H1 (cell line): ENCODE measurements at regions not wholly inside any gene's neighbourhood (a gene's known extent, or its start where the extent isn't known, plus 50 kb on each side); places are given as distances from the start of the nearest gene placed in this dataset.

Source experiments
- CTCF ChIA-PET: fragments of 300-600 bp; sonication (Branson Sonifier 250); formaldehyde crosslinking; loops from one replicate; lab custom pipeline; 2021; ENCODE audit not compliant: partially characterized antibody; lab: Charles Lee
- POLR2A ChIA-PET: fragments of 300-600 bp; sonication (Branson Sonifier 250); formaldehyde crosslinking; loops from one replicate; lab custom pipeline; 2021; ENCODE audit warnings: inconsistent platforms; ENCODE audit not compliant: partially characterized antibody; lab: Charles Lee
- DNase-seq, 2 experiments: peaks; one replicate each; pipeline versions ENCODE4 v3.0.0 to v3.0.0-alpha.2; 2010 to 2022; ENCODE audit warnings: low spot score in 2 of 2, low read depth in 1 of 2, mixed read lengths in 1 of 2
- FAIRE-seq: peaks from 2 replicates; lab custom pipeline; 2011; peaks lifted over from hg19 to GRCh38; lab: Jason Lieb, UNC
- H2AFZ ChIP-seq: 2 replicates; pipeline ENCODE4 v1.8.1; 2012; ENCODE audit warnings: low read length, inconsistent platforms
- H2AK5ac ChIP-seq: 2 replicates; pipeline ENCODE4 v1.6.1; 2013; ENCODE audit warnings: low read depth, low read length
- H2BK120ac ChIP-seq: replicated peaks from 2 replicates; pipeline ENCODE3; 2013; ENCODE audit warnings: low read depth, low read length, inconsistent platforms
- H2BK12ac ChIP-seq: 2 replicates; pipeline ENCODE4 v1.6.1; 2013; ENCODE audit warnings: low read depth, low read length
- H2BK15ac ChIP-seq: 2 replicates; pipeline ENCODE4 v1.6.1; 2013; ENCODE audit warnings: low read length
- H2BK20ac ChIP-seq: 2 replicates; pipeline ENCODE4 v1.6.1; 2013; ENCODE audit warnings: low read length
- H2BK5ac ChIP-seq: 2 replicates; pipeline ENCODE4 v1.6.1; 2013; ENCODE audit warnings: low read depth, low read length
- H3K14ac ChIP-seq: 2 replicates; pipeline ENCODE4 v1.6.1; 2013; ENCODE audit warnings: inconsistent platforms; ENCODE audit not compliant: insufficient read length
- H3K18ac ChIP-seq: 2 replicates; pipeline ENCODE4 v1.6.1; 2013; ENCODE audit warnings: low read length; ENCODE audit errors: extremely low read depth
- H3K23ac ChIP-seq: 2 replicates; pipeline ENCODE4 v1.6.1; 2013; ENCODE audit warnings: inconsistent platforms; ENCODE audit not compliant: insufficient read length
- H3K23me2 ChIP-seq: 2 replicates; pipeline ENCODE4 v1.6.1; 2013; ENCODE audit warnings: low read depth, low read length
- H3K27ac ChIP-seq: 2 replicates; pipeline ENCODE4 v1.6.1; 2011; ENCODE audit warnings: low read depth, low read length, inconsistent platforms
- H3K27me3 ChIP-seq, 4 experiments: replicated peaks in 1 of 4; 1 replicate in 1 of 4; 2 replicates in 3 of 4; pipeline versions ENCODE4 v1.6.1 to v1.8.1; 2011 to 2013; ENCODE audit warnings: low read length in 3 of 4, mild to moderate bottlenecking in 3 of 4, inconsistent platforms in 2 of 4, mixed read lengths in 2 of 4, moderate library complexity in 1 of 4; ENCODE audit not compliant: control insufficient read depth in 3 of 4, insufficient read depth in 3 of 4; ENCODE audit errors: extremely low read depth in 1 of 4
- H3K36me3 ChIP-seq, 4 experiments: 2 replicates each; pipeline versions ENCODE4 v1.6.1 to v1.8.1; 2011 to 2013; ENCODE audit warnings: mild to moderate bottlenecking in 4 of 4, low read length in 3 of 4, moderate library complexity in 2 of 4, control low read depth in 1 of 4, inconsistent platforms in 1 of 4; ENCODE audit not compliant: insufficient read depth in 4 of 4, control insufficient read depth in 2 of 4
- H3K4ac ChIP-seq: replicated peaks from 2 replicates; pipeline ENCODE3; 2013; ENCODE audit warnings: low read length, low read depth, mixed read lengths, inconsistent platforms; ENCODE audit not compliant: insufficient read length
- H3K4me1 ChIP-seq, 4 experiments: replicated peaks in 1 of 4; 1 replicate in 1 of 4; 2 replicates in 3 of 4; pipeline versions ENCODE4 v1.6.1 to v1.8.1; 2011 to 2013; ENCODE audit warnings: low read length in 3 of 4, inconsistent platforms in 2 of 4, mixed read lengths in 1 of 4; ENCODE audit not compliant: insufficient read depth in 4 of 4, control insufficient read depth in 3 of 4
- H3K4me2 ChIP-seq, 2 experiments: 2 replicates each; pipeline versions ENCODE4 v1.6.1 to v1.8.1; 2011 to 2013; ENCODE audit warnings: low read depth in 2 of 2, low read length in 2 of 2, control low read depth in 1 of 2, inconsistent platforms in 1 of 2, mild to moderate bottlenecking in 1 of 2; ENCODE audit not compliant: insufficient read depth in 1 of 2
- H3K4me3 ChIP-seq, 4 experiments: fragments of 200-600, 300-600 bp in 1 of 4; sonication (generic), shearing (Covaris generic), sonication (Bioruptor Twin) in 1 of 4; 2 replicates each; pipeline versions ENCODE4 v1.5.1 to v1.8.1; 2011 to 2016; ENCODE audit warnings: low read length in 4 of 4, low read depth in 3 of 4, control low read depth in 2 of 4, inconsistent platforms in 2 of 4, mild to moderate bottlenecking in 2 of 4, mixed read lengths in 1 of 4, moderate library complexity in 1 of 4; ENCODE audit not compliant: insufficient read depth in 2 of 4; ENCODE audit errors: extremely low read depth in 1 of 4
- H3K56ac ChIP-seq: replicated peaks from 2 replicates; pipeline ENCODE3; 2013; ENCODE audit warnings: low read depth, mild to moderate bottlenecking, mixed read lengths, low read length, inconsistent platforms; ENCODE audit not compliant: insufficient read length
- H3K79me1 ChIP-seq: 2 replicates; pipeline ENCODE4 v1.6.1; 2013; ENCODE audit warnings: low read depth, low read length, control low read depth
- H3K79me2 ChIP-seq, 2 experiments: 2 replicates each; pipeline versions ENCODE4 v1.6.1 to v1.8.1; 2012 to 2013; ENCODE audit warnings: low read length in 2 of 2, mild to moderate bottlenecking in 2 of 2, inconsistent platforms in 1 of 2; ENCODE audit not compliant: insufficient read depth in 2 of 2, control insufficient read depth in 1 of 2
- H3K9ac ChIP-seq, 4 experiments: replicated peaks in 1 of 4; 1 replicate in 1 of 4; 2 replicates in 3 of 4; pipeline versions ENCODE4 v1.6.1 to v1.8.1; 2011 to 2013; ENCODE audit warnings: low read depth in 3 of 4, low read length in 3 of 4, control low read depth in 2 of 4, mild to moderate bottlenecking in 2 of 4, moderate library complexity in 2 of 4, inconsistent platforms in 1 of 4; ENCODE audit errors: extremely low read depth in 1 of 4
- H3K9me3 ChIP-seq, 2 experiments: 2 replicates each; pipeline versions ENCODE4 v1.6.1 to v1.8.1; 2012 to 2013; ENCODE audit warnings: mild to moderate bottlenecking in 2 of 2, moderate library complexity in 2 of 2, control low read depth in 1 of 2, inconsistent platforms in 1 of 2, low read depth in 1 of 2, low read length in 1 of 2, mixed read lengths in 1 of 2; ENCODE audit not compliant: insufficient read depth in 2 of 2
- H4K20me1 ChIP-seq, 2 experiments: replicated peaks in 1 of 2; 2 replicates each; pipeline versions ENCODE3 to v1.8.1; 2011 to 2013; ENCODE audit warnings: inconsistent platforms in 2 of 2, low read length in 2 of 2, mild to moderate bottlenecking in 1 of 2; ENCODE audit not compliant: insufficient read depth in 2 of 2, control insufficient read depth in 1 of 2
- H4K5ac ChIP-seq: 2 replicates; pipeline ENCODE4 v1.6.1; 2013; ENCODE audit warnings: low read length, low read depth, mixed read lengths, inconsistent platforms; ENCODE audit not compliant: insufficient read length
- H4K8ac ChIP-seq: 2 replicates; pipeline ENCODE4 v1.8.0; 2013; ENCODE audit warnings: mild to moderate bottlenecking, moderate library complexity, low read length, inconsistent platforms; ENCODE audit not compliant: insufficient read depth; ENCODE audit errors: extremely low read depth
- H4K91ac ChIP-seq: replicated peaks from 2 replicates; pipeline ENCODE3; 2013; ENCODE audit warnings: low read length, mixed read lengths, inconsistent platforms; ENCODE audit not compliant: insufficient read length
- CTBP2 ChIP-seq: IDR thresholded peaks from 2 replicates; pipeline ENCODE4 v1.7.0; 2011; ENCODE audit warnings: borderline replicate concordance, mild to moderate bottlenecking, moderate library complexity, mixed read lengths, low read length; ENCODE audit not compliant: insufficient read depth, insufficient read length
- EGR1 ChIP-seq: IDR thresholded peaks from 2 replicates; pipeline ENCODE4 v1.6.1; 2011; ENCODE audit warnings: low read depth, low read length, borderline replicate concordance
- GABPA ChIP-seq: IDR thresholded peaks from 2 replicates; pipeline ENCODE4 v1.6.1; 2011; ENCODE audit warnings: mild to moderate bottlenecking, low read length, moderate library complexity, borderline replicate concordance; ENCODE audit not compliant: insufficient read depth
- POLR2A ChIP-seq, 2 experiments: IDR thresholded peaks; 1 replicate in 1 of 2; 2 replicates in 1 of 2; pipeline ENCODE4 v1.6.1; 2011; ENCODE audit warnings: low read depth in 2 of 2, low read length in 2 of 2, mild to moderate bottlenecking in 2 of 2; ENCODE audit errors: control extremely low read depth in 1 of 2
- SIN3A ChIP-seq, 2 experiments: IDR thresholded peaks in 1 of 2; conservative IDR thresholded peaks in 1 of 2; 2 replicates each; pipeline ENCODE4 v1.6.1; 2011 to 2012; ENCODE audit warnings: low read length in 2 of 2, improper control_type of control experiment in 1 of 2, low read depth in 1 of 2, mild to moderate bottlenecking in 1 of 2
- SIRT6 ChIP-seq: IDR thresholded peaks from one replicate; pipeline ENCODE4 v1.7.1; 2012; ENCODE audit warnings: low read length, inconsistent platforms
- WGBS, 2 experiments: shearing (Covaris generic) in 1 of 2; methylation state at CpG; one replicate each; pipeline versions ENCODE4 v1.1.6 to v1.1.7; 2013 to 2015; ENCODE audit warnings: low lambda C conversion rate in 2 of 2, mixed read lengths in 2 of 2, inconsistent platforms in 1 of 2, low coverage in 1 of 2, missing lambda C conversion rate in 1 of 2; ENCODE audit not compliant: insufficient replicate concordance in 2 of 2, insufficient coverage in 1 of 2, insufficient read length in 1 of 2; ENCODE audit errors: extremely low coverage in 1 of 2, missing lambda C conversion rate in 1 of 2; 5-methylcytosine and 5-hydroxymethylcytosine counted together
- TF ChIP-seq, protein P1 (sequence below): IDR thresholded peaks from 2 replicates; pipeline ENCODE4 v1.6.1; 2012; ENCODE audit warnings: low read length, inconsistent platforms
- TF ChIP-seq, protein P2 (sequence below): IDR thresholded peaks from 2 replicates; pipeline ENCODE4 v1.6.1; 2011; ENCODE audit warnings: low read length, improper control_type of control experiment
- TF ChIP-seq, protein P3 (sequence below): IDR thresholded peaks from 2 replicates; pipeline ENCODE4 v1.6.1; 2011; ENCODE audit warnings: low read depth, mild to moderate bottlenecking, low read length; ENCODE audit not compliant: insufficient read depth

DNA sequence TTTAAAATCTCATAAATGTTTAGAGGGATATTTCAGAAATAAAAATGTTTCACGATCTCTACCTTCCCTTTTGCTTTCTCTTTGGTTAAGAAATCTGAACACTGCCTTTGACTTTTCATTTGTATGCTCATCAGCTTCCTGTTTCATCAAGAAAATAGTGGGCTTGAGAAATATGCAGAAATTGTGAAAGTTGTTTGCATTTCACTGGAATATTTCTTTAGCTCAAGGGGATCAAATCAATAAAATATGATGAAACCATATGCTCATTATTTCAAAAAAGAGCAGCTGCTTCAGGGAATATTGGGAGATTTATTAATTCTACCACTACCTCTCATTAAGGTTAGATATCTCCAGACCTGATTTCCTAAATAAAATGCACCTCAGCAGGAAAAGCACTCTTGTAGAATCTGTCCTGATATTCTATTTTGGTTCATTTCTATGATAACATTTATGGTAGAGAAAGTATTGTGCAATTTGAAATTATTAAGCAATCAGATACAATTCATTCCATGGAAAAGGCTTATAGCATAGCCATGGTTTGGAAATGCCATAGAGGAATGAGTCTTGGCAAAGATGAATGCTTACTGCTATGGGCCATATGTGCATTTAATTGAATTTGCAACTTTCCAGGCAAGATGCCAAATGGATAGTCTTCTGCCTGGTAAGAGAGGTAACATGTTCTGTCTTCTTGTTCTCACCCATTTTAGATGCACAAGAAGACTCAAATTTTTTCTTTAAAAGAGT is 212.6 kb upstream of the SLC16A7 start:
- no peaks in the 10 kb centered on the region for H3K23me2 ChIP-seq
- CTCF ChIA-PET = interaction anchor here (1.7 kb wide), 1 partner anchor 10 kb away, joined by 10 read pairs; no protein-coding TSS in a partner anchor
- no peak overlapping the region for H3K4ac ChIP-seq
- H3K18ac ChIP-seq = no peak overlapping the region
- no peak overlapping the region for H3K14ac ChIP-seq
- H4K8ac ChIP-seq = no peak overlapping the region
- no peak overlapping the region for H2BK120ac ChIP-seq
- WGBS, 2 experiments = 72% methylated on average over 1 of the region's 1 CpG; no CpG with 5 or more reads in 1 of the 2 experiments
- H3K79me1 ChIP-seq = no peaks in the 10 kb centered on the region
- no peak overlapping the region for H3K56ac ChIP-seq
- H2BK5ac ChIP-seq = no peak overlapping the region
- H3K9me3 ChIP-seq = peaks cover 0 to 2% of the 10 kb centered on the region in 2 experiments; a peak in 1 of 4 replicates
- POLR2A ChIA-PET = no interaction called here
- no peaks in the 10 kb centered on the region for H4K20me1 ChIP-seq
- H4K5ac ChIP-seq = no peak overlapping the region
- H2BK15ac ChIP-seq = no peak overlapping the region
- no peak overlapping the region for H2BK20ac ChIP-seq
- no peaks in the 10 kb centered on the region for H3K79me2 ChIP-seq
- peaks cover 0 to 5% (median 1%) of the 10 kb centered on the region in 4 experiments; a peak in 2 of 7 replicates for H3K4me1 ChIP-seq
- no peak overlapping the region for H3K23ac ChIP-seq
- H3K9ac ChIP-seq = no peak overlapping the region
- no peaks in the 10 kb centered on the region for H3K27me3 ChIP-seq
- FAIRE-seq (peak; percentile 69), DNase-seq (no peak)
- H3K36me3 ChIP-seq = no peaks in the 10 kb centered on the region
- H3K4me3 ChIP-seq = no peak overlapping the region
- no peak overlapping the region for H2AK5ac ChIP-seq
- H3K4me2 ChIP-seq = no peak overlapping the region
- H2AFZ ChIP-seq = no peak overlapping the region
- H4K91ac ChIP-seq = no peak overlapping the region
- H3K27ac ChIP-seq = no peak overlapping the region
- no peak overlapping the region for H2BK12ac ChIP-seq
- TF ChIP-seq, protein P1, sequence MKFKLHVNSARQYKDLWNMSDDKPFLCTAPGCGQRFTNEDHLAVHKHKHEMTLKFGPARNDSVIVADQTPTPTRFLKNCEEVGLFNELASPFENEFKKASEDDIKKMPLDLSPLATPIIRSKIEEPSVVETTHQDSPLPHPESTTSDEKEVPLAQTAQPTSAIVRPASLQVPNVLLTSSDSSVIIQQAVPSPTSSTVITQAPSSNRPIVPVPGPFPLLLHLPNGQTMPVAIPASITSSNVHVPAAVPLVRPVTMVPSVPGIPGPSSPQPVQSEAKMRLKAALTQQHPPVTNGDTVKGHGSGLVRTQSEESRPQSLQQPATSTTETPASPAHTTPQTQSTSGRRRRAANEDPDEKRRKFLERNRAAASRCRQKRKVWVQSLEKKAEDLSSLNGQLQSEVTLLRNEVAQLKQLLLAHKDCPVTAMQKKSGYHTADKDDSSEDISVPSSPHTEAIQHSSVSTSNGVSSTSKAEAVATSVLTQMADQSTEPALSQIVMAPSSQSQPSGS = no peak
- no peak for TF ChIP-seq SIN3A (conservative IDR thresholded peaks at IDR 0.05 in 1 of 2, IDR thresholded peaks at IDR 0.05 in 1 of 2; ENCODE audit: low read depth in 1 of 2, low read length in 2 of 2)
- TF ChIP-seq POLR2A (IDR thresholded peaks at IDR 0.05; ENCODE audit: control extremely low read depth in 1 of 2, low read depth in 2 of 2, low read length in 2 of 2) = no peak
- TF ChIP-seq, protein P2, sequence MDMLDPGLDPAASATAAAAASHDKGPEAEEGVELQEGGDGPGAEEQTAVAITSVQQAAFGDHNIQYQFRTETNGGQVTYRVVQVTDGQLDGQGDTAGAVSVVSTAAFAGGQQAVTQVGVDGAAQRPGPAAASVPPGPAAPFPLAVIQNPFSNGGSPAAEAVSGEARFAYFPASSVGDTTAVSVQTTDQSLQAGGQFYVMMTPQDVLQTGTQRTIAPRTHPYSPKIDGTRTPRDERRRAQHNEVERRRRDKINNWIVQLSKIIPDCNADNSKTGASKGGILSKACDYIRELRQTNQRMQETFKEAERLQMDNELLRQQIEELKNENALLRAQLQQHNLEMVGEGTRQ = no peak
- no peak for TF ChIP-seq EGR1
- no peak for TF ChIP-seq SIRT6
- TF ChIP-seq CTBP2 = no peak
- TF ChIP-seq GABPA = no peak
- TF ChIP-seq, protein P3, sequence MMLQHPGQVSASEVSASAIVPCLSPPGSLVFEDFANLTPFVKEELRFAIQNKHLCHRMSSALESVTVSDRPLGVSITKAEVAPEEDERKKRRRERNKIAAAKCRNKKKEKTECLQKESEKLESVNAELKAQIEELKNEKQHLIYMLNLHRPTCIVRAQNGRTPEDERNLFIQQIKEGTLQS = no peak
